ENCODE measurements at regions not wholly inside any gene's neighbourhood (a gene's known extent, or its start where the extent isn't known, plus 50 kb on each side); places are given as distances from the start of the nearest gene placed in this dataset.

DNA sequence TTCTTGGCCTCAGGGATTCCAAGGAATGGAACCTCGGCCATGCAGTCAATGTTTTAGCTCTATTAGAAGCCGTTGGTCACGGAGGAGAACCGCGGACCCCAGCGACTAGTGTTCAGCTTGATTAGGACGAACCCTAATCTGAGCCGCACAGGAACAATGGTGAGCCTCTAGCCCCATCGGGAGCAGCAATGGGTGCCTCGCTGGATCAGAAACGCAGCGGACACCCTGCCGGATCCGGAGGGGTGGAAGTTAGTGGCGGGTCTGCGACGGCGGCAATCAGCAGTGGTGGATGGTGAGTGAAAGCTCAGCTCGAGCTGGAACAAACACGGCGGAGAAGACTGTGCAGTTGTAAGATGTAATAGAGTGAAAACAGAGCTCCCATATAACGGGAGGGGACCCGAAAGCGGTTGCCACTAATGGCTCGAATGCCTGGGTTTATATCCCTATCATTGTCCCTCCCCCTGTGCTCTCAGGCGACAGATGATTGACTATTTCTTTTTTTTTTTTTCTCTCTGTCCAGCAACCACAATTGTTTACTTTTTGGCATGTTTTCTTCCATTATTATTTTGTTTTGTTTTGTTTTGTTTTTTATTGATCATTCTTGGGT lies 127.7 kb downstream of the ZNF664 start:
- no peak overlapping the region for H2BK15ac ChIP-seq (ENCODE audit: low read depth, low read length)
- no peak overlapping the region for H3K56ac ChIP-seq (ENCODE audit: insufficient read length, low read depth, low read length)
- H3K4me2 ChIP-seq (ENCODE audit: insufficient read depth, insufficient read length, low read length), result no peak overlapping the region
- no peaks in the 10 kb centered on the region for H3K27me3 ChIP-seq (ENCODE audit: insufficient read depth, low read length)
- H3K9me3 Mint-ChIP-seq, result peaks cover 19 to 29% of the 10 kb centered on the region in 2 experiments
- H4K91ac ChIP-seq (ENCODE audit: insufficient read length, low read depth, low read length), result no peak overlapping the region
- no peak for DNase-seq
- no peaks in the 10 kb centered on the region for H4K20me1 ChIP-seq (ENCODE audit: control insufficient read depth, insufficient read depth, insufficient read length)
- H2BK120ac ChIP-seq (ENCODE audit: low read depth, low read length, poor library complexity, severe bottlenecking), result no peak overlapping the region
- H3K9me3 ChIP-seq (ENCODE audit: control insufficient read depth, low read depth, low read length), result no peaks in the 10 kb centered on the region
- no peak overlapping the region for H2BK20ac ChIP-seq (ENCODE audit: low read depth, low read length, poor library complexity, severe bottlenecking)
- peak overlapping the region in 1 of 3 experiments; percentile 31; a peak in 2 of 7 replicates for H3K27ac Mint-ChIP-seq
- H2AFZ ChIP-seq (ENCODE audit: low read length), result no peak overlapping the region
- no peaks in the 10 kb centered on the region; the same call in 1 of the 2 replicates for H3K4me1 ChIP-seq (ENCODE audit: insufficient read depth, low read length)
- no peak overlapping the region for H3T11ph ChIP-seq (ENCODE audit: low read length)
- no peak overlapping the region for H3K23ac ChIP-seq (ENCODE audit: insufficient read length, low read depth, low read length)
- H3K27ac ChIP-seq (ENCODE audit: insufficient read length, low read depth, low read length), result no peak overlapping the region
- no peak overlapping the region for H4K5ac ChIP-seq (ENCODE audit: insufficient read length, low read depth, low read length)
- H3K18ac ChIP-seq (ENCODE audit: insufficient read length, low read depth, low read length), result no peak overlapping the region
- H3K9ac ChIP-seq (ENCODE audit: extremely low read depth, insufficient read length, low read length), result no peak overlapping the region
- WGBS (ENCODE audit: extremely low coverage, insufficient read length, low lambda C conversion rate), result no CpG with 5 or more reads among the region's 26 CpGs
- H4K8ac ChIP-seq (replicated peaks; ENCODE audit: insufficient read length, low read depth, low read length), result no peak overlapping the region
- no peaks in the 10 kb centered on the region for H3K23me2 ChIP-seq (ENCODE audit: insufficient read length, low read depth, low read length, poor library complexity, severe bottlenecking)
- H3K79me1 ChIP-seq (ENCODE audit: insufficient read depth, low read depth, low read length, poor library complexity, severe bottlenecking), result no peaks in the 10 kb centered on the region
- TF ChIP-seq, protein P1, sequence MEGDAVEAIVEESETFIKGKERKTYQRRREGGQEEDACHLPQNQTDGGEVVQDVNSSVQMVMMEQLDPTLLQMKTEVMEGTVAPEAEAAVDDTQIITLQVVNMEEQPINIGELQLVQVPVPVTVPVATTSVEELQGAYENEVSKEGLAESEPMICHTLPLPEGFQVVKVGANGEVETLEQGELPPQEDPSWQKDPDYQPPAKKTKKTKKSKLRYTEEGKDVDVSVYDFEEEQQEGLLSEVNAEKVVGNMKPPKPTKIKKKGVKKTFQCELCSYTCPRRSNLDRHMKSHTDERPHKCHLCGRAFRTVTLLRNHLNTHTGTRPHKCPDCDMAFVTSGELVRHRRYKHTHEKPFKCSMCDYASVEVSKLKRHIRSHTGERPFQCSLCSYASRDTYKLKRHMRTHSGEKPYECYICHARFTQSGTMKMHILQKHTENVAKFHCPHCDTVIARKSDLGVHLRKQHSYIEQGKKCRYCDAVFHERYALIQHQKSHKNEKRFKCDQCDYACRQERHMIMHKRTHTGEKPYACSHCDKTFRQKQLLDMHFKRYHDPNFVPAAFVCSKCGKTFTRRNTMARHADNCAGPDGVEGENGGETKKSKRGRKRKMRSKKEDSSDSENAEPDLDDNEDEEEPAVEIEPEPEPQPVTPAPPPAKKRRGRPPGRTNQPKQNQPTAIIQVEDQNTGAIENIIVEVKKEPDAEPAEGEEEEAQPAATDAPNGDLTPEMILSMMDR (conservative IDR thresholded peaks at IDR 0.05), result no peak
- peaks cover 15 to 23% of the 10 kb centered on the region in 2 experiments for H3K4me1 Mint-ChIP-seq
- no peaks in the 10 kb centered on the region for H3K79me2 ChIP-seq (ENCODE audit: insufficient read depth, low read length)
- no peak overlapping the region for H2BK12ac ChIP-seq (ENCODE audit: insufficient read length, low read depth, low read length)
- no peak overlapping the region for H3K4ac ChIP-seq (ENCODE audit: low read depth, low read length)
- H3K14ac ChIP-seq (ENCODE audit: insufficient read depth, low read length), result no peak overlapping the region
- H3K4me3 Mint-ChIP-seq, result no peak overlapping the region
- H3K27me3 Mint-ChIP-seq (ENCODE audit: low read depth), result peaks cover 18% of the 10 kb centered on the region
- no peak overlapping the region for H2BK5ac ChIP-seq (ENCODE audit: insufficient read length, low read length)
- peaks cover 8 to 19% (median 9%) of the 10 kb centered on the region in 3 experiments for H3K36me3 Mint-ChIP-seq (ENCODE audit: insufficient read depth in 1 of 3, low read depth in 3 of 3)
- no peak overlapping the region for H2AK5ac ChIP-seq (ENCODE audit: insufficient read length, low read length)

Data from H9 (cell line).